Gastrocnemius medialis (tissue), 4 donors: ENCODE measurements at regions not wholly inside any gene's neighbourhood (a gene's known extent, or its start where the extent isn't known, plus 50 kb on each side); places are given as distances from the start of the nearest gene placed in this dataset.

Experiments used
- POLR2A ChIP-seq, 2 donors: fragments of 450-650 bp; IDR thresholded peaks; one replicate each; pipeline ENCODE4 v1.6.1; 2017; ENCODE audit warnings: antibody characterized with exemption in 2 of 2, mild to moderate bottlenecking in 2 of 2, moderate library complexity in 2 of 2
- TF ChIP-seq, protein P1 (sequence below), 5 experiments: fragments of 450-650 bp in 3 of 5; fragments of 200-600 bp in 2 of 5; sonication (generic) in 2 of 5; IDR thresholded peaks in 4 of 5; conservative IDR thresholded peaks in 1 of 5; 1 replicate in 4 of 5; 2 replicates in 1 of 5; pipeline ENCODE4 v1.5.1; 2016 to 2019; ENCODE audit warnings: antibody characterized with exemption in 5 of 5, mild to moderate bottlenecking in 3 of 5, moderate library complexity in 3 of 5

DNA sequence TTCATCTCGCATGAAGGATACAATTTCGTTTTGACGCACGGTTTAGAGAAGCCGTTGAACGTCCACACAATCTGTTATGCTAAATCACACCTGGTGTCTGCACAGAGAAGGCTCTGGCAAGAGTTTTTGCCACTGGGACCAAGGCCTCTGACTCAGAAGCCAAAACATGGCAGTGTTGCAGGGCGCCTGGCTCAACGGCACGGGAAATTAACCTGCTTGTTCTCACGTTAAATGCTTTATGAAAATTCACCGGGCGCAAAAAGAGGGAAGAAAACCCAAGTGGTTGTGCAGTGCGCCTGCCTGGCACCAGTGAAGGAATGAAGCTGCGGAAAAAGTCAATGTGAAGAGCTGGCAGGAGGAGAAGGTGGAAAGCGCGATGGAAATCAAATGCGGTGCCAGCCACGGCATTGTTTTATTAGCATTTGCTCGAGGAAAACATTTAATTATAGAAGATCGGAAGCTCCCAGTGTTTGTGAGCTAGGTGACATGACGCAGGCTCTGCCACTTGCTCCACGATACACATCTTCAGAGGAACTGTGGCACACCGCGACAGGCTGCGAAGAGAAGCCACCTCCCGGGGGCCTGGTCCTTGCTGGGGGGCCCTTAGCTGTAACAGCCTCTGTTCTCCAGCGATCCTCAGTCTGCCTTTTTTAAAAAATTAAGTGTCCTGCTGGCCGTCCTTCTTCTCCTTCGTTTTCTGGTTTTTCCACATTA, 126.2 kb downstream of the ZIC5 start:
- TF ChIP-seq, protein P1, sequence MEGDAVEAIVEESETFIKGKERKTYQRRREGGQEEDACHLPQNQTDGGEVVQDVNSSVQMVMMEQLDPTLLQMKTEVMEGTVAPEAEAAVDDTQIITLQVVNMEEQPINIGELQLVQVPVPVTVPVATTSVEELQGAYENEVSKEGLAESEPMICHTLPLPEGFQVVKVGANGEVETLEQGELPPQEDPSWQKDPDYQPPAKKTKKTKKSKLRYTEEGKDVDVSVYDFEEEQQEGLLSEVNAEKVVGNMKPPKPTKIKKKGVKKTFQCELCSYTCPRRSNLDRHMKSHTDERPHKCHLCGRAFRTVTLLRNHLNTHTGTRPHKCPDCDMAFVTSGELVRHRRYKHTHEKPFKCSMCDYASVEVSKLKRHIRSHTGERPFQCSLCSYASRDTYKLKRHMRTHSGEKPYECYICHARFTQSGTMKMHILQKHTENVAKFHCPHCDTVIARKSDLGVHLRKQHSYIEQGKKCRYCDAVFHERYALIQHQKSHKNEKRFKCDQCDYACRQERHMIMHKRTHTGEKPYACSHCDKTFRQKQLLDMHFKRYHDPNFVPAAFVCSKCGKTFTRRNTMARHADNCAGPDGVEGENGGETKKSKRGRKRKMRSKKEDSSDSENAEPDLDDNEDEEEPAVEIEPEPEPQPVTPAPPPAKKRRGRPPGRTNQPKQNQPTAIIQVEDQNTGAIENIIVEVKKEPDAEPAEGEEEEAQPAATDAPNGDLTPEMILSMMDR (IDR thresholded peaks at IDR 0.05 in 4 of 5, conservative IDR thresholded peaks at IDR 0.05 in 1 of 5): no peak
- no peak for TF ChIP-seq POLR2A (IDR thresholded peaks at IDR 0.05)
